GM21515 (cell line): ENCODE measurements at regions not wholly inside any gene's neighbourhood (a gene's known extent, or its start where the extent isn't known, plus 50 kb on each side); places are given as distances from the start of the nearest gene placed in this dataset.
"Not testable (repeated sequence)": the region's sequence is repeated elsewhere in the genome, so short reads cannot be mapped to it uniquely, and the experiment has no call there.

ENCODE experiments used
- ATAC-seq: cut with Tn5 transposase; IDR thresholded peaks from one replicate; pipeline ENCODE4 v1.9.1; 2021; ENCODE audit not compliant: unreplicated experiment

DNA sequence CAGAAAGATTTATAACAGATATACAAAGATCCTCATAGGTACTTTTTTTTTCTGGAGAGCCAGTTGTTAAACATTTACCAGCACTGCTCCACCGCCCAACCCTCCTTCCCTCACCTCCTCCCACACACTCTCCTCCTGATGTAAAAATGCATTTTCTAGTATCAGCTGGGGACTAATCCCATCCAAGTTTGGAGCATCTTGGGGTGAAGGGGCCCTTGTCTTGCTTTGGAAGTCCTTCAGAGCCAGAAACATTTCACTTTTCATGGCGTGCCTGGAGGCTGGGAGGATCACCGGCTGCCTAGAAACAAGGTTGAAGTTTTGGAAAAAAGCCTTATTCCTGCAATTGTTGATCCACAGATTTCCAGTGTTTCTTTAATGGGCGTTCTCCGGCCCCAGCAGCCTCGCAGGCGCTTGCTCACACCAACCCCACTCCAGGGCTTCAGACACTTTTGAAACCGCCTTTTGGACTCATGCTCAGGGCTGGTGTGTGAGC, 165.1 kb upstream of the AFDN start:
- ATAC-seq: no peak

GRCh38 chr6:167662075-167662880, 164.4 kb upstream of the AFDN start:
- ATAC-seq: no peak

DNA sequence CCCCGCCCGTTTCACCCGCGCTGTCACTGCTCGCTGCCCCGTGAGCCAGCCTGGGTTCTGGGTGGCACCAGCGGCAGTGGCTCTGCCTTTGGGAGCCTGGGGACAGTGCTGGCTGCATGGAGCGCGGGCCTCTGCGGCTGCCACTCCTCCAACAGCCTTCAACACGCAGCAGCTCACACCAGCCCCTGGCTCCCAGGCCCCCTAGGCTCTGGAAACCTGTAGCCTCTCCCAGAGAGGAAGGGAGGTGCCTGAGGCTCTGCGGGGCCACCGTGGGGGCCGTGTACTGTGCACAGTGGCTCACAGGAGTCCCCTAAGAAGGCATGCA, 163.9 kb upstream of the AFDN start:
- no peak for ATAC-seq

DNA sequence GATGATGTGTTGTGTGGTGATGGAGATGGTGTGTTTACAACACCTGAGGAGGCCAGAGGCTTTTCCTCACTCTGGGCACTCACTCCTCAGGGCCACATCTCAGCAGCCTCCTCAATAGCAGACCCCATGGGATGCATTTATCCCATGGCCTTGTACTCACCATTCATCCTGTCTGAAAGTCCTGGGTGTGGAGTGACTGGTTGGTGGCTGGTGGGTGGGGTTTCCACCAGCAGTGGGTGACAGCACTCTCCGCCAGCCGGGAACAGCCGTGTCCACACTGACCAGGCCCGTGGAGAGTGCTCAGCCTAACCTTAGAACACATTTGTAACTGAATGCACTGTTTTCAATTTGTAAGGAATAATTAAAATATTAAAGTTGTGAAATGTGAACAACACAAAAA, 163.4 kb upstream of the AFDN start:
- no peak for ATAC-seq

DNA sequence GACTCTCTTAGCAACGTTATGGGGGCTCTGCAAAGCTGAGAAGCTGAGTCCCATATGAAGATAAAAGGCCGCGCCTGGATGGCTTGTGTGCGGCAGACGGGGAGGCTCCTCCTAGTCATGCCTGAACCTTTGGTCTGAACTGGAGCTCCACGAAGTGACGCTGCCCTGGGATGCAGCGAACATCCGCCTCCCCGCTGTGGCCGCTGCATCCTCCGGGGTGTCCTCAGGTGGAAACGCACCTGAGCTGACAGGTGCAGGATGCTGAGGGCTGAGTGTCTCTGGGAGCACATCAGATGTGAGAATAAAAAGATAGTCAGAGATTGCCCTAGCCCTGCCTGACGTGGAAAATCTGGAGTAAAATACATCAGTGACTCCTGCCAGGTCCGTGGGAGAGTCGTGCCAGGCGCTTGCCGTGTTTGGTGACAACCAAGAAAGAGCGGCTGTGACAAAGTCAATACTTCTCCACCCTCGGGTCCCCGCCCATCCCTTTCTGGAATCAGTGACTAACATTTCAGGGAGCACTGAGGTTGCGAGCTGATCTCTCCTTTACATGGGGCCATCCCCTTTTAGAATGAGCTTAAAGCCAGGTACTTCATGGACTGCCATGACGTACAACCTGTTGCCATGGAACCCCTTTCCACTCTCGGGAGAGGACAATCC, 162.8 kb upstream of the AFDN start:
- no peak for ATAC-seq

DNA sequence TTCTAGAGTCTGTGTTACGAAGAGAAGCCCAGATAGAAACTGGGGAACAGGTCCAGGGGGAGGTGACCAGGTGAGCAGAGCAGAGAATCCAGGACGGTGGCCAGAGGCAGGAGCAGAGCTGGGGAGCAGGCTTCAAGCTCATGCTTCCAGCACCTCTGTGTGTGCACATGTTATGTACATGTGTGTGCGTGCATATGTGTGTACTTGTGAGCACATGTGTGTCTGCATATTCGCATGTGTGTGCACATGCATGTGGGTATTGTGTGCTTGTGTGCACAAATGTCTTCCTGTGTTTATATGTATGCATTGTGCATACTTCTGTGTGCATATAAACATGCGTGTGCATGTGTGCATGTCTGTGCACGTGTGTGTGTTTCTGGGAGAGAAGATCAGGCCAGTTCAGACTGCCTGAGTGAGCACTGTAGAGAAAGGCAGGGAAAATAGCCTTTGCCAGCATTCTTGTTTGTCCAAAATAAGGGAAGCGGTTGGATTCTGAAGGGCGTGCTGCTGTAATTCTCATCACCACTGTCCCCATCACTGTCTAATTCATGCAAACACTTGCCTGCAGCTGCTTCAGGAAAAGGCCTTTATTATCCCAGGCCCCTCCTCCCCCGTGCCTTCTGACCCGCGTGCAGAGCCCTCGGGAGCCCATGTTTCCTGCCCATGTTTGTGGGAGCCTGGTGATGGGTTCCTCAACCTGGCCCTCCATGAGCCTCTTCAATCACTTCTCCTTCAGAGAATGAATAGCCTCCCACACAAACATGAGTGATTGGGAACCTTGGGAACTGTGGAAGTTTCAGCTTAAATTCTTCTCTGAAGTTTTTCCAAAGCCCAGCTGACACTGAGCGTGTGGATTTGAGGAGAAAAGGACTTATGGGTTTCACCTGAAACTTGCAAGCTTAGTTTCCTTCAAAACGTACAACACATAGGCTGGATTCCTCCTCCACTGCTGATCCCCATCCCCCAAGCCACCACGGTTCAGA, 161.7 kb upstream of the AFDN start:
- ATAC-seq: no peak

GRCh38 chr6:167665698-167666330, 160.9 kb upstream of the AFDN start:
- ATAC-seq: no peak

DNA sequence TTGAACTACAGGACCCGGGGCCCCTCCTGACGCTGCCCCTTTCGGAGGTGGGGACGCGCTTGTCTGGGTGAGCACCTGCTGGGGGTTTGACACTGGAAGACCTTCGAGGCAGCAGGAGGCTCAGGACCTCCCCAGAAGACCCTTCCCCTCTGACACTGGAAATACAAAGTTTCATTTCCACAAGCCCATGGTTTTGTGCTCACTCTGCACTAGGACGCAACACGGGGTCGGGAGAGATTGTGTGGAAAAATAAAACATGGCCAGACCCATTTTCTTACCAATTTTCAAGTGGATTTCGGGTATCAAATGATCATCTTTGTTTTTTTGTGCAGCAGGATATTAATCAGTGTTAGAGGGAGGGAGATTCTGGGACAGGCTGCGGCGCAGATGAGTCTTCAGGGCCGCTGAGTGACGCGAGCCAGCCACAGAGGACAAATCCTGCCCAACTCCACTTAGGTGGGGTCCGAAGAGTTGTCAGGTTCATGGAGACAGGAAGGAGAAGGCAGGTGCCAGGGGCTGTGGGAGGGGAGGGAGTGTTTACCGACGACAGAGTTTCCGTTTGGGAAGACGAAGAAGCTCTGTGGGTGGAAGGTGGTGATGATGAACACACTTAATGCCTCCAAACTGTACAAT, 160.0 kb upstream of the AFDN start:
- ATAC-seq: no peak

DNA sequence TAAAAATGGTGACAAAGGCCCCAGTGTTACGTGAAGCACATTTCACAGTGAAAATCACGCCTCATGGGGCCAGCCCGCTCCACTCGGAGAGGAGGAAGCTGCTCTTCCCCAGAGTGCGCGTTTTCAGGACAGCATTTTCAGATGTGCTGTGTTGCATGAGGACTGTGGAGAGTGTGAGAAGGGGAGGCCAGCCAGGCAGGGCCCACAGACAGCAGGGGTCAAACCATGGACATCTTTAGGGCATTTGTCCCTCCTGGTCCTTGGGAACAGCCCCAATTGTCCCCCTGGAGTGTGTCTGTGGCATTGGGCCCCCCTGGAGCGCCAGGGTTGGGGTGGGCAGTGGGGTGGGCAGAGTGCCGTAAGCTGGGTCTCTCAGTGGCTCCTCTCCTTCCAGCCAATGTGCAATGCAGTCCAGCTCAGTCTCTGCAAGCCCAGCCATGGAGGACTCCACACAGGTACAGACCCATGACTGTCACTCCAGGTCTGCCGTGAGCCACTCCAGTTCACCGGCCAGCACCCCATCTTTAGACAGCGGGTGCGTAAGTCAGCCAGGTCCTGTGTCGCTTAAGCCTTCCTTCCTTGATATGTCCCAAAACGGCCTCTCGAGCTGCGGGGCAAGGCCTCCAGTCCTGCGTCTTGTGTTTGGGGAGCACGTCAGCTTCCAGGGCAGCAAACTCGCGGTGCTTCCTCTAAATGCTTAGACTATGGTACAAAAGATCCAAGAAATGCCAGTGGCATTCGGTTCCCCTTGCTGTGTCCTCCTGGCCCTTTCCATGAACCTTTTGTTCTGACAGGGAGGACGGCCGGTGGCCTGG, 159.3 kb upstream of the AFDN start:
- no peak for ATAC-seq

DNA sequence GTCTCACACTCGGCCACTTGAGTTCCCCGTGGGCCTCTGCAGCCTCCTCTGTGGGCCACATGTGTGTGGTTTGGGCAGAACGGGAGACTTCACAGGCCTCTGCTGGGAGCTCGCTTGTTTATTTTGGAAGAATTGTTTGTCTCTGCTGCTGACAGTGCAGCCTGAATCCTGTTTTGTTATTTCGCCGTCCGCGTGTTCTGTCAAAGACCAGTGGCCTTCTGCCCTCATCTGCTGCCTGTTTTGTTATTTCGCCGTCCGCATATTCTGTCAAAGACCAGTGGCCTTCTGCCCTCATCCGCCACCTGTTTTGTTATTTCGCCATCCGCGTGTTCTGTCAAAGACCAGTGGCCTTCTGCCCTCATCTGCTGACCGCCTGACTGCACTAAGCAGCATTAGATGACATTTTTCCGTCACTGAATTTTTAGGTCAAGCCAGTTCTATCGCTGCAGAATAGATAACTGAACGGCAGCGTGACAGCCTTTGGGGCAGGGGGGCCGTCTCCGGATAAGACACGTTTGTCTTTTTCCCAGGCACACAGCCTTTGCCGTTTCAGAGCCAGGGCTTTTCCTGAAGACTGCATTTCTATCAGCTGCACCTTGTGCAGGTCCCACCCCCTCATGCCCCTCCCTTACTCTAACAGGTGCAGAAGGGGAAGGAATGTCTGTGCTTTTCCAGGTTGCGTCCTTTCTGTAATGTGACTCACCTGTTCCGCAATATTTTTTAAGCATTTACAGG, 158.5 kb upstream of the AFDN start:
- no peak for ATAC-seq

DNA sequence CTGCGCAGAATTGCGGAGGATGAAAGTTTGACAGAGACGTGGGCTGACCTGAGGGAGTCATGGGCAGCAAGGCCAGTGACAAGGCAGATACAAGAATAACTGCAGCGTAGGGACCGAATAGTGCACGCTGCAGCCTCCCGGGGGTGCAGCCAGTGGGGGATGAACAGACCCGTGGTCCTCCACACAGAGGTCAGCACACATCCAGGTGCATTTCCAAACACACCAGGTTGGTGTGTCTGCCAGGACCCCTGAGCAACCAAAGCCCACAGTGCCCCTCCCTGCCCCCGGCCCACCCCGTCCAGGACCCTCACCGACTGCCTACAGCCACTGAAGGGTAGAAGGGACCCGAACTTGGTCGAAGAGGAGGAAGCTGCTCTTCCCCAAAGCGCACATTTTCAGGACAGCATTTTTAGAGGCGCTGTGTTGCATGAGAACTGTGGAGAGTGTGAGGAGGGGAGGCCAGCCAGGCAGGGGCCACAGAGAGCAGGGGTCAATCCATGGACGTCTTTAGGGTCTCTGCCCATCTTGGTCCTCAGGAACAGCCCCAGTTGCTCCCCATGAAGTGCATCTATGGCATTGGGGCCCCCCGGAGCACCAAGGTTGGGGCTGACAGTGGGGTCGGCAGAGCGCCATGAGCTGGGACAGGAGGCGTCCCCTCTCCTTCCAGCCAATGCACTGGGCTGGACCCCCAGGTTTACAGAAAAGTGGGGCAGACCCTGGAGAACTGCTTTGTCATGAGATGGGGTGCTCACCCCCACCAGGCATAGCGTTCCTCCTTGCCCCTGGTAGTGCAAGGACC, 157.8 kb upstream of the AFDN start:
- ATAC-seq: no peak

DNA sequence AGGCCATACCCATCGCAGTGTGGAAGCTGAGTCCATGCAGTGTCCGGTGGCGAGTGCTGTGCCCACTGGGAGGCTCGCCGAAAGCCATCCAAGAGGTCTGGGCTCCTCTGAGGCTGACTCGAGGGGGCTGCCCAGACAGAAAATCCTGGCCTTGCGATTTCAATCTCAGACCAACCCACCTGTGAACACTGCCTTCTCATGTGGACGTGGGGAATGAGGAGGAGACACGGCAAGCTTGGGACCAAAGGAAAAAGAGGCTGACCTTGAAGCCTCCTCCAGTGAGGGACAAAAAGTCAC, 157.2 kb upstream of the AFDN start:
- no peak for ATAC-seq

- ATAC-seq: no peak
Measured at GRCh38 chr6:167669870-167670802, 156.6 kb upstream of the AFDN start.

DNA sequence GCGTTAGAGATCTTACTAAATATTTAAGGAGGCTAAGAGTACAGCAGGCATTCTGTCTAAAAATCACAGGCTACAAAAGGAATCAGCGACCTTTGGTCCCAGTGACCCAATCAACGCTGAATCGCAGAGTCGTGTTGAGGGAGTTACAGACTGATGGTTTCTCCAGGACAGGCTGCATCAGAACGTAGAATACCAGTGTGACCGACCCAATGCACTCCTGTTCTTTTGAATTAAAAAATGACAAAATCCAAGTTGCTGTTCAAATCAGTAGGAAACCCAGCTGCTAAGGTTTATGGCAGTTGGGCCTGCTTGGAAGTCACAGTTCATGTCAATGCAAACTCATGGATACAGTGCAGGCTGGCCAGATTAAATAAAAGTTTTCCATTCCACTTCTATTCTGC, 155.8 kb upstream of the AFDN start:
- ATAC-seq: no peak

DNA sequence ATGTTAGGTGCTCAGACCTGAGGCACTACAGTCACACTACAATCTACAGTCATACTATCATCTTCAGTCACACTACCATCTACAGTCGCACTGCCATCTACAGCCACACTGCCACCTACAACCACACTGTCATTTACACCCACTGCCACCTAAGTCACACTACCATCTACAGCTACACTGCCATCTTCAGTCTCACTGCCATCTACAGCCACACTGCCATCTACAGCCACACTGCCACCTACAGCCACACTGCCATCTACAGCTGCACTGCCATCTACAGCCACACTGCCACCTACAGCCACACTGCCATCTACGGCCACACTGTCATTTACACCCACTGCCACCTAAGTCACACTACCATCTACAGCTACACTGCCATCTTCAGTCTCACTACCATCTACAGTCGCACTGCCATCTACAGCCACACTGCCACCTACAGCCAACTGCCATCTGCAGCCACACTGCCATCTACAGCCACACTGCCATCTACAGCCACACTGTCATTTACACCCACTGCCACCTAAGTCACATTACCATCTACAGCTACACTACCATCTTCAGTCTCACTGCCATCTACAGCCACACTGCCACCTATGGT, 155.2 kb upstream of the AFDN start:
- ATAC-seq: not testable (repeated sequence)

DNA sequence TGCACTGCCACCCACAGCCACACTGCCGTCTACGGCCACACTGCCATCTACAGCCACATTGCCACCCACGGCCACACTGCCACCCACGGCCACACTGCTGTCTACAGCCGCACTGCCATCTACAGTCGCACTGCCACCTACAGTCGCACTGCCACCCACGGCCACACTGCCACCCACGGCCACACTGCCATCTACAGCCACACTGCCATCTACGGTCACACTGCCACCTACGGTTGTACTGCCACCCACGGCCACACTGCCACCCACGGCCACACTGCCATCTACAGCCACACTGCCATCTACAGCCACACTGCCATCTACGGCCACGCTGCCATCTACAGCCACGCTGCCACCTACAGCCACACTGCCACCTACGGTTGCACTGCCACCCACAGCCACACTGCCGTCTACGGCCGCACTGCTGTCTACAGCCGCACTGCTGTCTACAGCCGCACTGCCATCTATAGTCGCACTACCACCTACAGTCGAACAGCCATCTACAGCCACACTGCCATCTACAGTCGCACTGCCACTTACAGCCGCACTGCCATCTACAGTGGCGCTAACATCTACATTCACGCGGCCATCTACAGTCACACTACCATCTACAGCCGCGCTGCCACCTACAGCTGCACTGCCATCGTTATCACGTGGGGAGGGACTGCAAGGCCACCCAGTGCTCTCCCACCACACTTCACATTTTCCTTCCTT, 154.6 kb upstream of the AFDN start:
- no peak for ATAC-seq
